CD14-positive monocyte (primary cell): ENCODE measurements at regions not wholly inside any gene's neighbourhood (a gene's known extent, or its start where the extent isn't known, plus 50 kb on each side); places are given as distances from the start of the nearest gene placed in this dataset.

Source experiments
- DNase-seq, 3 donors: peaks; one replicate each; pipeline ENCODE4 v3.0.0-alpha.2; 2011 to 2022
- H2AFZ ChIP-seq: 2 replicates; pipeline ENCODE4 v1.6.0; 2012; ENCODE audit warnings: mild to moderate bottlenecking, low read depth, low read length, inconsistent platforms; ENCODE audit not compliant: insufficient read depth, poor library complexity, severe bottlenecking
- H3K27ac ChIP-seq, 2 donors: 1 replicate in 1 of 2; 2 replicates in 1 of 2; pipeline ENCODE4 v1.5.1; 2012 to 2013; ENCODE audit warnings: low read length in 2 of 2, control low read depth in 1 of 2, inconsistent platforms in 1 of 2, low read depth in 1 of 2, mild to moderate bottlenecking in 1 of 2
- H3K27me3 ChIP-seq, 2 donors: one replicate each; pipeline versions ENCODE4 v1.6.0 to v1.6.1; 2011 to 2013; ENCODE audit warnings: low read length in 2 of 2; ENCODE audit not compliant: control insufficient read depth in 2 of 2, insufficient read depth in 2 of 2
- H3K36me3 ChIP-seq, 2 donors: replicated peaks in 1 of 2; 1 replicate in 1 of 2; 2 replicates in 1 of 2; pipeline versions ENCODE4 v1.5.1 to v1.6.1; 2012 to 2013; ENCODE audit warnings: low read length in 2 of 2, control low read depth in 1 of 2, inconsistent platforms in 1 of 2, mild to moderate bottlenecking in 1 of 2; ENCODE audit not compliant: insufficient read depth in 2 of 2, control insufficient read depth in 1 of 2
- H3K4me1 ChIP-seq, 2 donors: 1 replicate in 1 of 2; 2 replicates in 1 of 2; pipeline versions ENCODE4 v1.5.1 to v1.6.1; 2012 to 2013; ENCODE audit warnings: low read length in 2 of 2, control low read depth in 1 of 2, inconsistent platforms in 1 of 2, mild to moderate bottlenecking in 1 of 2, moderate library complexity in 1 of 2; ENCODE audit not compliant: insufficient read depth in 2 of 2, control insufficient read depth in 1 of 2
- H3K4me2 ChIP-seq: replicated peaks from 2 replicates; pipeline ENCODE3; 2012; ENCODE audit warnings: low read length, moderate library complexity, mild to moderate bottlenecking; ENCODE audit not compliant: poor library complexity, severe bottlenecking; ENCODE audit errors: extremely low read depth
- H3K4me3 ChIP-seq, 3 experiments: fragments of 200-600 bp in 1 of 3; sonication (generic) in 1 of 3; replicated peaks in 1 of 3; 1 replicate in 2 of 3; 2 replicates in 1 of 3; pipeline ENCODE4 v1.5.1; 2011 to 2013; ENCODE audit warnings: low read length in 3 of 3, mild to moderate bottlenecking in 3 of 3, control low read depth in 2 of 3, low read depth in 2 of 3, inconsistent platforms in 1 of 3, moderate library complexity in 1 of 3
- H3K79me2 ChIP-seq: 2 replicates; pipeline ENCODE4 v1.6.0; 2012; ENCODE audit warnings: mild to moderate bottlenecking, control low read depth, inconsistent platforms, low read length, moderate library complexity; ENCODE audit not compliant: insufficient read depth
- H3K9ac ChIP-seq: 2 replicates; pipeline ENCODE4 v1.6.0; 2017; ENCODE audit warnings: low read length, mild to moderate bottlenecking; ENCODE audit not compliant: insufficient read depth, poor library complexity, severe bottlenecking
- H3K9me3 ChIP-seq, 2 donors: replicated peaks in 1 of 2; 1 replicate in 1 of 2; 2 replicates in 1 of 2; pipeline versions ENCODE4 v1.5.1 to v1.6.1; 2012 to 2013; ENCODE audit warnings: low read length in 2 of 2, control low read depth in 1 of 2; ENCODE audit not compliant: control insufficient read depth in 1 of 2, insufficient read depth in 1 of 2
- H4K20me1 ChIP-seq: 2 replicates; pipeline ENCODE4 v1.6.0; 2012; ENCODE audit warnings: mild to moderate bottlenecking, low read length, control low read depth, moderate library complexity; ENCODE audit not compliant: insufficient read depth
- H3K27ac Mint-ChIP-seq, 7 donors: one replicate each; pipeline ENCODE4 v1.8.0; 2020; ENCODE audit warnings: mild to moderate bottlenecking in 7 of 7, mixed read lengths in 7 of 7, moderate library complexity in 6 of 7, inconsistent platforms in 2 of 7
- H3K27me3 Mint-ChIP-seq, 3 donors: one replicate each; pipeline ENCODE4 v1.8.0; 2021 to 2022; ENCODE audit warnings: low read depth in 3 of 3, mild to moderate bottlenecking in 3 of 3, mixed read lengths in 3 of 3, moderate library complexity in 3 of 3, inconsistent platforms in 1 of 3
- H3K36me3 Mint-ChIP-seq, 2 donors: one replicate each; pipeline ENCODE4 v1.8.0; 2020; ENCODE audit warnings: mixed read lengths in 2 of 2, inconsistent platforms in 1 of 2, mild to moderate bottlenecking in 1 of 2
- H3K4me1 Mint-ChIP-seq: one replicate; pipeline ENCODE4 v1.8.0; 2020; ENCODE audit warnings: mild to moderate bottlenecking, mixed read lengths
- H3K4me3 Mint-ChIP-seq, 2 donors: one replicate each; pipeline ENCODE4 v1.8.0; 2020; ENCODE audit warnings: mild to moderate bottlenecking in 2 of 2, mixed read lengths in 2 of 2, moderate library complexity in 1 of 2
- H3K9me3 Mint-ChIP-seq, 7 donors: one replicate each; pipeline ENCODE4 v1.8.0; 2020 to 2022; ENCODE audit warnings: mixed read lengths in 7 of 7, mild to moderate bottlenecking in 6 of 7, moderate library complexity in 6 of 7, inconsistent platforms in 2 of 7
- WGBS: methylation state at CpG from one replicate; pipeline ENCODE4 v1.1.5; 2013; ENCODE audit warnings: missing lambda C conversion rate; ENCODE audit not compliant: insufficient coverage; 5-methylcytosine and 5-hydroxymethylcytosine counted together
- intact Hi-C, 2 donors: fragments of 100-400 bp; cut with micrococcal nuclease; formaldehyde crosslinking; loops; one replicate each; pipeline versions ENCODE4 v1.15.0 to v1.15.1; 2023
- TF ChIP-seq, protein P1 (sequence below): fragments of 200-600 bp; IDR thresholded peaks from one replicate; pipeline ENCODE4 v1.8.0; 2022; ENCODE audit warnings: antibody characterized with exemption, mild to moderate bottlenecking

DNA sequence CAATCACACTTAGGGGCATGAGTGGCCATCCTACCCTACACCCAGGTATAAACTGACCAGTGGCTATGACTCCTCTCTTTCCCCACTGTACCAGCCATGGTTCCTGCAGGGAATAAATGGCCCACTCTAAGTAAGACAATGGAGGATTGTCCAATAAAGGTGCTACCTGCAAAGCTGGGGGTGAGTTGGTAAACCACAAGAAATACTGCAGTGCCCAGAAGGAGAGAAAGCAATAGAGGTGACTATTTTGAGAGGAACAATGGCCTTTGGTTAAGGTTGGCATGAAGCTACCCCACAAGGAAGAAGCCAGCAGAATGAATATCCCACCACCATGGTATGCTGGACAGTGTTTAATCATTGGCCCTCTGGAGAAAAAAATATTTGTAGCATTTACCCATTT is 233.3 kb upstream of the ECI2 start:
- Mint-ChIP-seq H3K9me3 (peaks cover 0 to 4% (median 2%) of the 10 kb centered on the region in 7 donors), H3K36me3 (no peaks in the 10 kb centered on the region), H3K27ac (no peak overlapping the region), H3K27me3 (peaks cover 2 to 10% (median 8%) of the 10 kb centered on the region in 3 donors), H3K4me3 (no peak overlapping the region), H3K4me1 (peaks cover 2% of the 10 kb centered on the region)
- H3K4me1 ChIP-seq: no peaks in the 10 kb centered on the region
- no peak overlapping the region for H3K9ac ChIP-seq
- H4K20me1 ChIP-seq: no peaks in the 10 kb centered on the region
- DNase-seq: no peak
- no peak overlapping the region for H3K4me2 ChIP-seq
- H3K27me3 ChIP-seq: no peaks in the 10 kb centered on the region
- H3K79me2 ChIP-seq: no peaks in the 10 kb centered on the region
- no peaks in the 10 kb centered on the region for H3K9me3 ChIP-seq
- no peak overlapping the region for H3K27ac ChIP-seq
- H3K4me3 ChIP-seq: no peak overlapping the region
- intact Hi-C loops: no loop called here
- no peaks in the 10 kb centered on the region for H3K36me3 ChIP-seq
- no peak overlapping the region for H2AFZ ChIP-seq
- TF ChIP-seq, protein P1, sequence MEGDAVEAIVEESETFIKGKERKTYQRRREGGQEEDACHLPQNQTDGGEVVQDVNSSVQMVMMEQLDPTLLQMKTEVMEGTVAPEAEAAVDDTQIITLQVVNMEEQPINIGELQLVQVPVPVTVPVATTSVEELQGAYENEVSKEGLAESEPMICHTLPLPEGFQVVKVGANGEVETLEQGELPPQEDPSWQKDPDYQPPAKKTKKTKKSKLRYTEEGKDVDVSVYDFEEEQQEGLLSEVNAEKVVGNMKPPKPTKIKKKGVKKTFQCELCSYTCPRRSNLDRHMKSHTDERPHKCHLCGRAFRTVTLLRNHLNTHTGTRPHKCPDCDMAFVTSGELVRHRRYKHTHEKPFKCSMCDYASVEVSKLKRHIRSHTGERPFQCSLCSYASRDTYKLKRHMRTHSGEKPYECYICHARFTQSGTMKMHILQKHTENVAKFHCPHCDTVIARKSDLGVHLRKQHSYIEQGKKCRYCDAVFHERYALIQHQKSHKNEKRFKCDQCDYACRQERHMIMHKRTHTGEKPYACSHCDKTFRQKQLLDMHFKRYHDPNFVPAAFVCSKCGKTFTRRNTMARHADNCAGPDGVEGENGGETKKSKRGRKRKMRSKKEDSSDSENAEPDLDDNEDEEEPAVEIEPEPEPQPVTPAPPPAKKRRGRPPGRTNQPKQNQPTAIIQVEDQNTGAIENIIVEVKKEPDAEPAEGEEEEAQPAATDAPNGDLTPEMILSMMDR: no peak

DNA sequence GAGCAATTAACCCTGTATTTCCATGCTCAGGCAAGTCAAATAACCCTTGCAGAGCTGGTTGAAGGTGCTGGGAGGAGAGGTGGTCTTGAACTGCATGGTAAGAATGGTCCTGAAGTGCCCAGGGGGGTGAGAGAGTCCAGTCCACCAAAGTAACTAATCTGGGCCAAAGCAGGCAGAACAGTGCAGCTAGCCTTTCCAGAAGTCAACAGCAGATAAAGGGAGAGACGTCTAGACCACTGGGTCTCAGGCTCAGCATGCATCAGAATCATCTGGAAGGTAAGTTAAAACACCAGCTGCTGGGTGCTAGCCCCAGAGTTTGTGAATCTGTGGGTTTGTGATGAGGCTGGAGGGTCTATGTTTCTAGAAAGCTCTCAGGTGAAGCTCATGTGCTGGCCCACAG is 232.3 kb upstream of the ECI2 start:
- intact Hi-C loops: no loop called here
- H3K4me3 Mint-ChIP-seq: no peak overlapping the region

More for the DNA sequence above, 232.3 kb upstream of the ECI2 start:
- DNase-seq: no peak
- H4K20me1 ChIP-seq: no peaks in the 10 kb centered on the region
- no peaks in the 10 kb centered on the region for H3K27me3 ChIP-seq
- Mint-ChIP-seq H3K27me3 (peaks cover 2 to 10% (median 8%) of the 10 kb centered on the region in 3 donors), H3K27ac (no peak overlapping the region), H3K9me3 (peaks cover 0 to 4% (median 2%) of the 10 kb centered on the region in 7 donors), H3K36me3 (no peaks in the 10 kb centered on the region), H3K4me1 (peaks cover 2% of the 10 kb centered on the region)
- 89% methylated on average over 1 of the region's 1 CpG for WGBS
- no peak overlapping the region for H3K4me3 ChIP-seq
- no peaks in the 10 kb centered on the region for H3K79me2 ChIP-seq
- H3K27ac ChIP-seq: no peak overlapping the region
- no peak overlapping the region for H3K4me2 ChIP-seq
- no peaks in the 10 kb centered on the region for H3K9me3 ChIP-seq
- no peaks in the 10 kb centered on the region for H3K4me1 ChIP-seq
- TF ChIP-seq, protein P1: no peak
- no peak overlapping the region for H2AFZ ChIP-seq
- no peak overlapping the region for H3K9ac ChIP-seq
- no peaks in the 10 kb centered on the region for H3K36me3 ChIP-seq
